GM12878 (cell line): ENCODE measurements at regions not wholly inside any gene's neighbourhood (a gene's known extent, or its start where the extent isn't known, plus 50 kb on each side); places are given as distances from the start of the nearest gene placed in this dataset.

Source experiments
- ATAC-seq: fragments of 200-7000 bp; cut with Tn5 transposase; 3 replicates; pipeline ENCODE4 v1.9.1; 2020; ENCODE audit warnings: mild to moderate bottlenecking, moderate library complexity
- BruUV-seq: library from RNA; stranded (reverse); fragments of 400-500 nt; replicated peaks from 2 replicates; lab custom pipeline; 2021; lab: Mats Ljungman, UMichigan
- CTCF ChIA-PET: fragments of 300-600 bp; sonication (Branson Sonifier 250); formaldehyde crosslinking; extraction: SDS; loops from one replicate; lab custom pipeline; 2021; ENCODE audit warnings: inconsistent platforms; lab: Yijun Ruan, JAX
- POLR2A ChIA-PET: fragments of 350-600 bp; formaldehyde crosslinking; extraction: SDS; loops from one replicate; lab custom pipeline; 2021; ENCODE audit warnings: inconsistent platforms; lab: Charles Lee
- RAD21 ChIA-PET: fragments of 300-600 bp; sonication (Branson Sonifier 250); formaldehyde crosslinking; loops from one replicate; lab custom pipeline; 2023; ENCODE audit warnings: antibody characterized with exemption; ENCODE audit not compliant: unreplicated experiment; lab: Charles Lee
- SMC1A ChIA-PET: fragments of 300-600 bp; sonication (Branson Sonifier 250); formaldehyde crosslinking; loops from one replicate; lab custom pipeline; 2023; ENCODE audit not compliant: unreplicated experiment, uncharacterized antibody; lab: Charles Lee
- DNase-seq: peaks from one replicate; pipeline ENCODE4 v3.0.0-alpha.2; 2011; ENCODE audit warnings: low read depth, low spot score
- FAIRE-seq: peaks from 3 replicates; lab custom pipeline; 2011; peaks lifted over from hg19 to GRCh38; lab: Jason Lieb, UNC
- H2AFZ ChIP-seq: 2 replicates; pipeline ENCODE4 v1.6.0; 2011; ENCODE audit warnings: low read depth, low read length, control low read depth; ENCODE audit not compliant: control insufficient read depth
- H3K27ac ChIP-seq: 2 replicates; pipeline ENCODE4 v1.5.1; 2011; ENCODE audit warnings: control low read depth; ENCODE audit not compliant: control insufficient read depth, insufficient read depth
- H3K27me3 ChIP-seq, 2 experiments: replicated peaks in 1 of 2; 2 replicates each; pipeline versions ENCODE4 v1.6.0 to v1.6.1; 2011; ENCODE audit warnings: low read length in 1 of 2; ENCODE audit not compliant: control insufficient read depth in 2 of 2, insufficient read depth in 2 of 2
- H3K36me3 ChIP-seq, 2 experiments: 2 replicates each; pipeline ENCODE4 v1.5.1; 2011; ENCODE audit warnings: low read length in 1 of 2; ENCODE audit not compliant: control insufficient read depth in 2 of 2, insufficient read depth in 2 of 2
- H3K4me1 ChIP-seq: 2 replicates; pipeline ENCODE4 v1.6.1; 2011; ENCODE audit warnings: mild to moderate bottlenecking, low read length, moderate library complexity, mixed read lengths; ENCODE audit not compliant: control insufficient read depth, insufficient read depth
- H3K4me2 ChIP-seq: 2 replicates; pipeline ENCODE4 v1.6.0; 2011; ENCODE audit warnings: control low read depth; ENCODE audit not compliant: control insufficient read depth, insufficient read depth
- H3K4me3 ChIP-seq: fragments of 200-600 bp; sonication (generic); 2 replicates; pipeline ENCODE4 v1.5.1; 2016
- H3K79me2 ChIP-seq: 2 replicates; pipeline ENCODE4 v1.6.0; 2011; ENCODE audit warnings: low read length; ENCODE audit not compliant: control insufficient read depth, insufficient read depth
- H3K9ac ChIP-seq: 2 replicates; pipeline ENCODE4 v1.8.0; 2011; ENCODE audit warnings: low read length, control low read depth, mixed read lengths; ENCODE audit not compliant: control insufficient read depth, insufficient read depth
- H3K9me3 ChIP-seq: replicated peaks from 3 replicates; pipeline ENCODE4 v1.5.1; 2011; ENCODE audit warnings: mild to moderate bottlenecking, low read length; ENCODE audit not compliant: control insufficient read depth, insufficient read depth
- H4K20me1 ChIP-seq: 2 replicates; pipeline ENCODE4 v1.6.0; 2011; ENCODE audit not compliant: control insufficient read depth, insufficient read depth
- BHLHE40 ChIP-seq, 2 experiments: fragments of 450-650 bp in 1 of 2; IDR thresholded peaks; 2 replicates each; pipeline ENCODE4 v1.6.1; 2011 to 2017; ENCODE audit warnings: low read depth in 2 of 2, borderline replicate concordance in 1 of 2, improper control_type of control experiment in 1 of 2, low read length in 1 of 2, mild to moderate bottlenecking in 1 of 2
- HDGF ChIP-seq: fragments of 450-650 bp; IDR thresholded peaks from 2 replicates; pipeline ENCODE4 v1.6.1; 2016; ENCODE audit warnings: antibody characterized with exemption
- NFYA ChIP-seq: IDR thresholded peaks from 2 replicates; pipeline ENCODE4 v1.6.1; 2011; ENCODE audit warnings: low read depth, mild to moderate bottlenecking, low read length, improper control_type of control experiment, borderline replicate concordance
- NRF1 ChIP-seq: conservative IDR thresholded peaks from 2 replicates; pipeline ENCODE4 v1.6.1; 2011; ENCODE audit warnings: mild to moderate bottlenecking, low read depth, low read length, improper control_type of control experiment
- POLR2AphosphoS2 ChIP-seq: IDR thresholded peaks from 2 replicates; pipeline ENCODE4 v1.6.1; 2011; ENCODE audit warnings: low read depth, mild to moderate bottlenecking, low read length, improper control_type of control experiment, moderate library complexity
- SP1 ChIP-seq: IDR thresholded peaks from one replicate; pipeline ENCODE4 v1.6.1; 2011; ENCODE audit warnings: low read depth, low read length
- SUPT20H ChIP-seq: IDR thresholded peaks from 2 replicates; pipeline ENCODE4 v1.6.1; 2011; ENCODE audit warnings: low read depth, mild to moderate bottlenecking, low read length, moderate library complexity, borderline replicate concordance; ENCODE audit not compliant: control insufficient read depth
- TAF1 ChIP-seq: IDR thresholded peaks from 2 replicates; pipeline ENCODE4 v1.6.1; 2011; ENCODE audit warnings: mild to moderate bottlenecking, low read depth, low read length, borderline replicate concordance
- ZNF274 ChIP-seq: IDR thresholded peaks from one replicate; pipeline ENCODE4 v1.8.0; 2011; ENCODE audit not compliant: insufficient read length, insufficient read depth
- ZZZ3 ChIP-seq: IDR thresholded peaks from 2 replicates; pipeline ENCODE4 v1.6.1; 2011; ENCODE audit warnings: low read depth; ENCODE audit not compliant: control insufficient read depth, insufficient read length
- WGBS: methylation state at CpG from one replicate; pipeline ENCODE4 v1.1.6; 2016; ENCODE audit warnings: low lambda C conversion rate; ENCODE audit not compliant: insufficient replicate concordance, insufficient coverage; ENCODE audit errors: missing lambda C conversion rate; 5-methylcytosine and 5-hydroxymethylcytosine counted together
- in situ Hi-C: fragments of 300-500 bp; cut with MboI; formaldehyde crosslinking; loops from 9 replicates; pipeline ENCODE4 v1.14.3; 2018; ENCODE audit warnings: mixed read lengths
- intact Hi-C: fragments of 100-400 bp; cut with micrococcal nuclease; formaldehyde crosslinking; loops from one replicate; pipeline ENCODE4 v1.14.2; 2022; ENCODE audit not compliant: unreplicated experiment
- TF ChIP-seq, protein P1 (sequence below): fragments of 450-650 bp; conservative IDR thresholded peaks from 2 replicates; pipeline ENCODE4 v1.6.1; 2017; ENCODE audit warnings: mild to moderate bottlenecking, moderate library complexity

DNA sequence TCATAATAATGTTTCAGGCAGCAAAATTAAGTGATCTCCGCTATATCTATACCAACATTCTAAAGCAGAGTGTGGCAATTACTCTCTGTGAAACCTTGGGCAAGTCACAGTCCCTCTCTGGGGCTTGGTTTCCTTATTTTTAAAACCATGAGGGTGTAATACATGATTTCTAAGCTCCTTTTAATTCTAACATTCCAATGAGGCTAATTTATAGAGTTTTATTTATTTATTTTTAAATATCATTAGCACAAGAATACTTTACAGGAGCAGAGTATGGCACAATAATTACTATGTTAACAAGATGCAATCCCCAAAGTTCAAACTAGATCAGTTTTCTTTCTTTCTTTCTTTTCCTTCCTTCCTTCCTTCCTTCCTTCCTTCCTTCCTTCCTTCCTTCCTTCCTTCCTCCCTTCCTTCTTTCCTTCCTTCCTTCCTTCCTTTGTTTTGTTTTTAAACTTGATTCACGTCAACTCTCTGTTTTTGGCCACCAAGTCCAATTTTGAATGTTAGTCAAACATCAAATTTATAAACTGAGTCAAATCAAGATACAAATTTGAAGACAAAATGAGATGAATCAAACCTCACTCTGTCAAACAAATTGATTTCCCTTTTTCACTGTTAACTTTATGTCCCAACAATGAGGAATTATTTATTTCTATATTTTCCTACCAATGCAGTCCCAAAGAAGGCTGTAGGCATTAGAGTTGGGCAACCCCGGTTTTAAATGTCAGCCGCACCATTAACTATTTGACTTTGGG, 50.2 kb upstream of the GPR174 start:
- CTCF ChIA-PET, result no interaction called here
- intact Hi-C loops, result no loop called here

More for the DNA sequence above, 50.2 kb upstream of the GPR174 start:
- H3K9me3 ChIP-seq, result no peaks in the 10 kb centered on the region
- ATAC-seq (no peak), FAIRE-seq (no peak)
- H3K4me1 ChIP-seq, result no peaks in the 10 kb centered on the region
- H4K20me1 ChIP-seq, result no peaks in the 10 kb centered on the region
- TF ChIP-seq BHLHE40 (IDR thresholded peaks at IDR 0.05; ENCODE audit: borderline replicate concordance in 1 of 2, low read depth in 2 of 2, low read length in 1 of 2) (no peak), ZZZ3 (no peak), POLR2AphosphoS2 (no peak), NFYA (no peak), SUPT20H (no peak), TAF1 (no peak), NRF1 (no peak), SP1 (no peak), HDGF (no peak), ZNF274 (no peak)
- TF ChIP-seq, protein P1, sequence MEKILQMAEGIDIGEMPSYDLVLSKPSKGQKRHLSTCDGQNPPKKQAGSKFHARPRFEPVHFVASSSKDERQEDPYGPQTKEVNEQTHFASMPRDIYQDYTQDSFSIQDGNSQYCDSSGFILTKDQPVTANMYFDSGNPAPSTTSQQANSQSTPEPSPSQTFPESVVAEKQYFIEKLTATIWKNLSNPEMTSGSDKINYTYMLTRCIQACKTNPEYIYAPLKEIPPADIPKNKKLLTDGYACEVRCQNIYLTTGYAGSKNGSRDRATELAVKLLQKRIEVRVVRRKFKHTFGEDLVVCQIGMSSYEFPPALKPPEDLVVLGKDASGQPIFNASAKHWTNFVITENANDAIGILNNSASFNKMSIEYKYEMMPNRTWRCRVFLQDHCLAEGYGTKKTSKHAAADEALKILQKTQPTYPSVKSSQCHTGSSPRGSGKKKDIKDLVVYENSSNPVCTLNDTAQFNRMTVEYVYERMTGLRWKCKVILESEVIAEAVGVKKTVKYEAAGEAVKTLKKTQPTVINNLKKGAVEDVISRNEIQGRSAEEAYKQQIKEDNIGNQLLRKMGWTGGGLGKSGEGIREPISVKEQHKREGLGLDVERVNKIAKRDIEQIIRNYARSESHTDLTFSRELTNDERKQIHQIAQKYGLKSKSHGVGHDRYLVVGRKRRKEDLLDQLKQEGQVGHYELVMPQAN, result no peak
- TF ChIP-seq, all 136 proteins: peak for 0
- no peak for DNase-seq
- RAD21 ChIA-PET, result interaction anchor here (0.9 kb wide), 1 partner anchor 176 kb away, joined by 4 read pairs; no protein-coding TSS in a partner anchor
- Histone ChIP-seq H2AFZ (no peak overlapping the region), H3K27me3 (no peaks in the 10 kb centered on the region), H3K79me2 (no peaks in the 10 kb centered on the region), H3K4me3 (no peak overlapping the region), H3K36me3 (no peaks in the 10 kb centered on the region), H3K9ac (no peak overlapping the region), H3K4me2 (no peak overlapping the region), H3K27ac (no peak overlapping the region)
- in situ Hi-C loops, result loop anchor here (5.0 kb wide), 1 partner anchor 168 kb away; no protein-coding TSS in a partner anchor
- POLR2A ChIA-PET, result no interaction called here
- 76% methylated on average over 4 of the region's 4 CpGs for WGBS
- BruUV-seq, result no TSS peak
- SMC1A ChIA-PET, result interaction anchor here (1.4 to 5.3 kb wide), 3 partner anchors 10 to 14 kb away, joined by 5 to 35 read pairs (median 15); no protein-coding TSS in a partner anchor
